RWPE2 (cell line): ENCODE measurements at regions not wholly inside any gene's neighbourhood (a gene's known extent, or its start where the extent isn't known, plus 50 kb on each side); places are given as distances from the start of the nearest gene placed in this dataset.

Experiments used
- ATAC-seq: fragments of 200-7000 bp; cut with Tn5 transposase; 3 replicates; pipeline ENCODE4 v1.9.1; 2021; ENCODE audit warnings: low read depth
- DNase-seq: peaks from one replicate; pipeline ENCODE4 v3.0.0-alpha.2; 2020; ENCODE audit warnings: low spot score
- H3K27ac ChIP-seq: fragments of 450-650 bp; 2 replicates; pipeline ENCODE4 v1.5.1; 2017; ENCODE audit warnings: mild to moderate bottlenecking; ENCODE audit not compliant: poor library complexity, severe bottlenecking
- H3K27me3 ChIP-seq: fragments of 250-450 bp; sonication (Bioruptor Pico); 2 replicates; pipeline ENCODE4 v1.5.1; 2021; ENCODE audit warnings: mild to moderate bottlenecking, moderate library complexity; ENCODE audit not compliant: insufficient read depth, poor library complexity, severe bottlenecking
- H3K36me3 ChIP-seq: fragments of 250-450 bp; sonication (Bioruptor Pico); 2 replicates; pipeline ENCODE4 v1.5.1; 2020; ENCODE audit warnings: low read depth, mild to moderate bottlenecking, moderate library complexity
- H3K4me1 ChIP-seq: fragments of 250-450 bp; sonication (Bioruptor Pico); 2 replicates; pipeline ENCODE4 v1.5.1; 2021; ENCODE audit warnings: mild to moderate bottlenecking, moderate library complexity; ENCODE audit not compliant: insufficient read depth, poor library complexity, severe bottlenecking
- H3K4me3 ChIP-seq: fragments of 250-450 bp; sonication (Bioruptor Pico); 2 replicates; pipeline ENCODE4 v1.5.1; 2021; ENCODE audit warnings: mild to moderate bottlenecking, moderate library complexity; ENCODE audit not compliant: severe bottlenecking
- H3K9me3 ChIP-seq: fragments of 250-450 bp; sonication (Bioruptor Pico); 2 replicates; pipeline ENCODE4 v1.5.1; 2021; ENCODE audit warnings: mild to moderate bottlenecking, moderate library complexity; ENCODE audit not compliant: severe bottlenecking
- TF ChIP-seq, protein P1 (sequence below): fragments of 450-650 bp; IDR thresholded peaks from one replicate; pipeline ENCODE4 v1.5.1; 2017; ENCODE audit warnings: mild to moderate bottlenecking, moderate library complexity; ENCODE audit not compliant: poor library complexity, severe bottlenecking

DNA sequence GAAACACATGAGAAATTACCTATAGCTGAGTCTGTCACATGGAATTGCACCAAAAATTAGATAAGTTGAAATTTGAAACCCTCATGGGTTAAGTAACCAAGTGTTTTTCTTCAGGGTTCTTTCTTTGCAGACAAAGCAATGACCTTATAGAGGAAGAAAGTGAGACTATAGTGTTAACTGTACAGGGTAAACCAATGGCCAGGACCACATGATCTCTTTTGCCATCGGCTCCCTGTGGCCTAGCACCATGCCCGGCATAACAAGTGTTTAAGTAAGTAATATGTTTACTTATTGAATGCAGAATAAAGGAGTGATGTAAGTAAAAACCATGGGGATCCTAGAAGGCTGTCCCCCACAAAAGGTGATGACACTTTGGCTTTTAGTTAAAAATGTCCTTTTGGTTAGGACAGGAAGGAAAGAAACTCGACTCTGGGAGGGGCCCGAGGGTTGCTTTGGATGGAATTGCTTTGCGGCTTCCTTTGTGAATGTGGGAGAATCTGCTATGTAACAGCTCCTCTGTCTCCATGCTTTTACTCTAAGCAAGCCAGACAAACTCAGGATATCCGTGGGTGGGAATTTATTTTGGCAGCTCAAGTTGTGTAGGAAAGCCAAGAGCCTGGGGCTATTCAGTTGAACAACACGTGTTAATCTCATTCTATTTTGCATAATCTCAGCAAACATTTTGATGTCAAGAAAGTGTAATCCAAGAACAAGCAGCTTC is 454.7 kb downstream of the INSC start:
- TF ChIP-seq, protein P1, sequence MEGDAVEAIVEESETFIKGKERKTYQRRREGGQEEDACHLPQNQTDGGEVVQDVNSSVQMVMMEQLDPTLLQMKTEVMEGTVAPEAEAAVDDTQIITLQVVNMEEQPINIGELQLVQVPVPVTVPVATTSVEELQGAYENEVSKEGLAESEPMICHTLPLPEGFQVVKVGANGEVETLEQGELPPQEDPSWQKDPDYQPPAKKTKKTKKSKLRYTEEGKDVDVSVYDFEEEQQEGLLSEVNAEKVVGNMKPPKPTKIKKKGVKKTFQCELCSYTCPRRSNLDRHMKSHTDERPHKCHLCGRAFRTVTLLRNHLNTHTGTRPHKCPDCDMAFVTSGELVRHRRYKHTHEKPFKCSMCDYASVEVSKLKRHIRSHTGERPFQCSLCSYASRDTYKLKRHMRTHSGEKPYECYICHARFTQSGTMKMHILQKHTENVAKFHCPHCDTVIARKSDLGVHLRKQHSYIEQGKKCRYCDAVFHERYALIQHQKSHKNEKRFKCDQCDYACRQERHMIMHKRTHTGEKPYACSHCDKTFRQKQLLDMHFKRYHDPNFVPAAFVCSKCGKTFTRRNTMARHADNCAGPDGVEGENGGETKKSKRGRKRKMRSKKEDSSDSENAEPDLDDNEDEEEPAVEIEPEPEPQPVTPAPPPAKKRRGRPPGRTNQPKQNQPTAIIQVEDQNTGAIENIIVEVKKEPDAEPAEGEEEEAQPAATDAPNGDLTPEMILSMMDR: no peak
- no peaks in the 10 kb centered on the region for H3K36me3 ChIP-seq
- H3K4me1 ChIP-seq: no peaks in the 10 kb centered on the region
- H3K9me3 ChIP-seq: no peaks in the 10 kb centered on the region
- no peak overlapping the region for H3K27ac ChIP-seq
- DNase-seq (no peak), ATAC-seq (no peak)
- no peak overlapping the region for H3K4me3 ChIP-seq
- H3K27me3 ChIP-seq: no peaks in the 10 kb centered on the region

DNA sequence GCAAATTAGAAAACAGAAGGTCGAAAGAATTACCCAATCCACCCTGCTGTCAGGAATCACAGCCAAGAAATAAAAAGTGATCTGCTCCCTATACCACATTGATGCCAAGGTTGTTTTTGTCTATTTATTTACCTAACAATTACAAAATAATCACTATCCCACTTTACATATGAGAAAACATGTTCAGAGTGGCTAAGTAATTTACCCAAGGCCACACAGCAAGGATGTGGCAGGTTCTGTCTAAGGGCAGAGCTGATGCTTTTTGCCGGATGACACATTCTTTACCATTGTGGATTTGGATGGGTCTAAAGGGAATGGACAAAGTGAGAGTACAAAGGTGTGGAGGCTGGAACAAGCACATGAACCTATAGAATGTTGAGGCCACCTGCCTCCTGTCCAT is 460.7 kb downstream of the INSC start:
- no peak for ATAC-seq
- Histone ChIP-seq H3K36me3 (no peaks in the 10 kb centered on the region), H3K9me3 (no peaks in the 10 kb centered on the region), H3K4me3 (no peak overlapping the region), H3K4me1 (no peaks in the 10 kb centered on the region), H3K27me3 (no peaks in the 10 kb centered on the region), H3K27ac (no peak overlapping the region)
- TF ChIP-seq, protein P1: no peak
- no peak for DNase-seq

DNA sequence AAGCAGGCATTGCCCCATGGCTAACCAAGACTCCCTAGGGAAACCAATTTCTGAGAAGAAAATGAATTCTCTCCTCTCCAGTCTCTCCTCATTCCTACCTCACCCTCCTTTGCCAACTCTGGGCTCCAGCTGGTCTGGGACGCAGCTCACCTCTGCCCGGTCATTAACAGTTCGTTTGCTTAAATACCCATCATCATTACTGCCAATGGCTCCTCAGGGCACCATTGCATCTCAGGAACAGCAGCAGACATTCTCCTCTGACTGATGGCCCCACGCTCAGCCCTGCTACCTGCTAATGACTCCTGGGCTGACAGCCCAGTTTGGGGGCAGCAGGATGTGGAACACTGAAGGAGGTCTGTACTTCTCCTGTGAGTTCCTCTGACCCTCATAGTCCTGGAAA is 462.0 kb downstream of the INSC start:
- Histone ChIP-seq H3K9me3 (no peaks in the 10 kb centered on the region), H3K27me3 (no peaks in the 10 kb centered on the region), H3K4me1 (no peaks in the 10 kb centered on the region), H3K4me3 (no peak overlapping the region), H3K27ac (no peak overlapping the region), H3K36me3 (no peaks in the 10 kb centered on the region)
- TF ChIP-seq, protein P1: no peak
- DNase-seq (no peak), ATAC-seq (no peak)

DNA sequence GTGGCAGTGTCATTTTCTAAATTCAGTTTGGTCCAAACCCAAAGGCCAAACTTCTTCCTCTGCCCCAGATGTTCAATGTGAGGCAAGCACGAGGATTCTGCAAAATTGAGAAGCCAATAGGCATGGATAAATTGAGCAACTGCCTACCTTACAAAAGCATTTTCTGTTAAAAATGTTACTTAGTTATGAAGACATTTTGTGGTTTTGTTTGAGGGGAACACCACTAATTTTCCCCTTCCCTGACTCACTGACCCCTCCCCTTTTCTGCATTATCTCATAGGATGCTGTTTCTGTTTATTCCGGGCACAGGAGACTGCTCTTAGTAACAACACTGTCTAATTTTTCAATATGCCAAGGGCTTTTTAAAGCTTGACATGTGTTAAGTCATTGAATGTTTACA is 462.8 kb downstream of the INSC start:
- Histone ChIP-seq H3K9me3 (no peaks in the 10 kb centered on the region), H3K27me3 (no peaks in the 10 kb centered on the region), H3K4me3 (no peak overlapping the region), H3K27ac (no peak overlapping the region), H3K4me1 (no peaks in the 10 kb centered on the region), H3K36me3 (no peaks in the 10 kb centered on the region)
- no peak for DNase-seq
- ATAC-seq: no peak
- TF ChIP-seq, protein P1: no peak

DNA sequence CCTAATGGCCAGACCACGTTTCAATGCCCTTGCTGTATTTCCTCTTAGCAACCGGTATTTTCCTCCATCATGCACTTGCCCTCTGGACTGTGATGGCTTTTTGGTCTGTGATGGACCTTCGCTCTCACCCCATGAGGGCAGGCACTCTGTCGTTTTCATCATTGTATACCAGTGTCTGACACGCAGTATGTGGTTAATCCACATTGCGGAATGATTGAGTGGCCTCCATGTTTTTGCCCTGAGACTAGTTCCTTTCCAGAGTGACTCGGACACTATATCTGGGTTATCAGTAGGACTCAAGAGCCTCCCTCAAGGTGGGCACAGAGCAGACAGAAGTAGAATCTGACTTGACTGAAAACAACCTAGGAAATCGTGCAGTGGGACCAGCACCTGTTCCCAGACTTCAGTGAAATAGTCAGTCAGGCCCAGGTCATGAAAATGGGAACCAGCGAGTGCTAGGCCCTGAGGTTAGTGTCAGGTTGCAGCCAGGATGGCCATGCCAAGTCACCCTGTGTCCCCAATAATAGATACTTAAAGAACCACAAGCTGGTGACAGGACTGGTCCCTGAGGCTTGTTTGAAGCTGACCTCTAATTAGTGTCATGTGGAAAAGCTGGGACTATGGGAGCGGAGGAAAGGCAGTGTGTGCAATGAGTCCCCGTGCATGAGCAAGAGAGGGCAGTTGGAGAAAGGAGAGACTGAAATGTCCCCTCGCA is 464.7 kb downstream of the INSC start:
- DNase-seq (no peak), ATAC-seq (no peak)
- no peak overlapping the region for H3K27ac ChIP-seq
- no peaks in the 10 kb centered on the region for H3K9me3 ChIP-seq
- TF ChIP-seq, protein P1: no peak
- H3K36me3 ChIP-seq: no peaks in the 10 kb centered on the region
- H3K4me1 ChIP-seq: no peaks in the 10 kb centered on the region
- no peaks in the 10 kb centered on the region for H3K27me3 ChIP-seq
- H3K4me3 ChIP-seq: no peak overlapping the region
